Glutamatergic neuron (in vitro differentiated cells): ENCODE measurements at regions not wholly inside any gene's neighbourhood (a gene's known extent, or its start where the extent isn't known, plus 50 kb on each side); places are given as distances from the start of the nearest gene placed in this dataset.
"Not testable (repeated sequence)": the region's sequence is repeated elsewhere in the genome, so short reads cannot be mapped to it uniquely, and the experiment has no call there.

Experiments
- DNase-seq: peaks from one replicate; pipeline ENCODE4 v3.0.0; 2022
- H3K27ac Mint-ChIP-seq: one replicate; pipeline ENCODE4 v1.8.0; 2020; ENCODE audit warnings: mild to moderate bottlenecking, mixed read lengths, inconsistent platforms; ENCODE audit not compliant: unreplicated experiment
- H3K27me3 Mint-ChIP-seq: one replicate; pipeline ENCODE4 v1.8.0; 2020; ENCODE audit warnings: mild to moderate bottlenecking, moderate library complexity, mixed read lengths, inconsistent platforms; ENCODE audit not compliant: unreplicated experiment
- H3K36me3 Mint-ChIP-seq: one replicate; pipeline ENCODE4 v1.8.0; 2020; ENCODE audit warnings: mild to moderate bottlenecking, mixed read lengths, inconsistent platforms; ENCODE audit not compliant: unreplicated experiment
- H3K4me1 Mint-ChIP-seq: one replicate; pipeline ENCODE4 v1.8.0; 2020; ENCODE audit warnings: mild to moderate bottlenecking, low read depth, mixed read lengths, inconsistent platforms; ENCODE audit not compliant: unreplicated experiment
- H3K4me3 Mint-ChIP-seq: one replicate; pipeline ENCODE4 v1.8.0; 2020; ENCODE audit warnings: mild to moderate bottlenecking, mixed read lengths, inconsistent platforms; ENCODE audit not compliant: unreplicated experiment
- H3K9me3 Mint-ChIP-seq: one replicate; pipeline ENCODE4 v1.8.0; 2020; ENCODE audit warnings: mild to moderate bottlenecking, moderate library complexity, mixed read lengths, inconsistent platforms; ENCODE audit not compliant: unreplicated experiment
- TF ChIP-seq, protein P1 (sequence below): fragments of 200-600 bp; sonication (generic); IDR thresholded peaks from one replicate; pipeline ENCODE4 v1.5.0; 2021; ENCODE audit not compliant: partially characterized antibody, unreplicated experiment

DNA sequence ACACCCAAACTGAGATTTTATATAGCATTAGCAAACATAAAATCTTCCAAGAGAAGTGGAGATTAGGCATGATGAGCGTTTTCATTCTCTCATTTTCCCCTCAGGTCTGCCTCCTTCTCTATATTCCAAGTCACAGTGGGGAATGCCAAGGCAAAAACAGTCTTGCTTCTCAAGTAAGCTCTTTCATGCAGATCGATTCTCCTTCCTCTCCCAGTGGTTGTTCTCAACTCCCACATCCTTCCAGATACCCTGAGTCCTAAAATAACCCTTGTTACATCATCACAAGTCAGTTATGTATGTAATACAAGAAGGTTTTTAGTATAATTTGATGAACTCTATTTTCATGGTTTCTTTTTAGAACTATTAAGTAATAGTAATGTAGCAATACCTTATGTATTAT is 150.6 kb downstream of the TXNL1 start:
- TF ChIP-seq, protein P1, sequence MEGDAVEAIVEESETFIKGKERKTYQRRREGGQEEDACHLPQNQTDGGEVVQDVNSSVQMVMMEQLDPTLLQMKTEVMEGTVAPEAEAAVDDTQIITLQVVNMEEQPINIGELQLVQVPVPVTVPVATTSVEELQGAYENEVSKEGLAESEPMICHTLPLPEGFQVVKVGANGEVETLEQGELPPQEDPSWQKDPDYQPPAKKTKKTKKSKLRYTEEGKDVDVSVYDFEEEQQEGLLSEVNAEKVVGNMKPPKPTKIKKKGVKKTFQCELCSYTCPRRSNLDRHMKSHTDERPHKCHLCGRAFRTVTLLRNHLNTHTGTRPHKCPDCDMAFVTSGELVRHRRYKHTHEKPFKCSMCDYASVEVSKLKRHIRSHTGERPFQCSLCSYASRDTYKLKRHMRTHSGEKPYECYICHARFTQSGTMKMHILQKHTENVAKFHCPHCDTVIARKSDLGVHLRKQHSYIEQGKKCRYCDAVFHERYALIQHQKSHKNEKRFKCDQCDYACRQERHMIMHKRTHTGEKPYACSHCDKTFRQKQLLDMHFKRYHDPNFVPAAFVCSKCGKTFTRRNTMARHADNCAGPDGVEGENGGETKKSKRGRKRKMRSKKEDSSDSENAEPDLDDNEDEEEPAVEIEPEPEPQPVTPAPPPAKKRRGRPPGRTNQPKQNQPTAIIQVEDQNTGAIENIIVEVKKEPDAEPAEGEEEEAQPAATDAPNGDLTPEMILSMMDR: no peak
- H3K4me1 Mint-ChIP-seq: no peaks in the 10 kb centered on the region
- no peak for DNase-seq
- no peaks in the 10 kb centered on the region for H3K36me3 Mint-ChIP-seq
- no peak overlapping the region for H3K4me3 Mint-ChIP-seq
- peaks cover 1% of the 10 kb centered on the region for H3K9me3 Mint-ChIP-seq
- H3K27ac Mint-ChIP-seq: no peak overlapping the region
- H3K27me3 Mint-ChIP-seq: no peaks in the 10 kb centered on the region

DNA sequence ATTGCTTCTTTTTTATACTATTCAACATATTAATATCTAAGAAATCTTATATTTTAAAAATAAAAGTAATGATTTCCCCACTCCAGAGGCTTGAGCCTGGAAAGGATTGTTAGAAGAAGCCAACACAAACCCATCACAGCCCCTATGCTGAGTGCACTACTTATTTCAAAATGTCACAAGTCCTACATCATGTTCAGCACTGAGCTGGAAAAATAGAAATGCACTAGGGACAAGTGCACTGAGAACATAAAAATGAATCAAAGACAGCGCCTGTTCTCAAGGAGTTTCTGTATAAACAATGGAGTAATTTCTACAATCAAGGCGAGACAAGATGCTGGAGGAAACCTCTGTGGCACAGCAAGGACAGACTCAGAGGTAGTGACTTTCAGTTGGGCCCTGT is 155.0 kb downstream of the TXNL1 start:
- Mint-ChIP-seq H3K9me3 (no peaks in the 10 kb centered on the region), H3K27me3 (no peaks in the 10 kb centered on the region), H3K4me1 (no peaks in the 10 kb centered on the region)

DNA sequence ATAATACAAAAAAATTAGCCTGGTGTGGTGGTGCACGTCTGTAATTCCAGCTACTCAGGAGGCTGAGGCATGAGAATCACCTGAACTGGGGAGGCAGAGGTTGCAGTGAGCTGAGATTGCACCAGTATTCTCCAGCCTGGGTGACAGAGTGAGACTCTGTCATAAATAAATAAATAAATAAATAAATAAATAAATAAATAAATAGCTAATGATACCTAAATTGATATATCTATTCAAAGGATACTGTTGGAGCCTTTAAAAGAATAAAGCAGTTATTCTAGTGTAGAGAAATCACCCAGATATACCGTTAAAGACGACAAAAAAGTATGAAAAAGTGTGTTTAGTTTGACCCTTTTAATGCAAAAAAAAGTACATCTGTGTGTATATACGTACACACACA is 155.6 kb downstream of the TXNL1 start:
- DNase-seq, H3K27me3 Mint-ChIP-seq, H3K9me3 Mint-ChIP-seq, H3K27ac Mint-ChIP-seq, H3K36me3 Mint-ChIP-seq, H3K4me1 Mint-ChIP-seq, H3K4me3 Mint-ChIP-seq: not testable (repeated sequence)

More for the DNA sequence above, 155.0 kb downstream of the TXNL1 start:
- Mint-ChIP-seq H3K4me3 (no peak overlapping the region), H3K27ac (no peak overlapping the region), H3K36me3 (no peaks in the 10 kb centered on the region)
- no peak for DNase-seq
- TF ChIP-seq, protein P1: no peak

DNA sequence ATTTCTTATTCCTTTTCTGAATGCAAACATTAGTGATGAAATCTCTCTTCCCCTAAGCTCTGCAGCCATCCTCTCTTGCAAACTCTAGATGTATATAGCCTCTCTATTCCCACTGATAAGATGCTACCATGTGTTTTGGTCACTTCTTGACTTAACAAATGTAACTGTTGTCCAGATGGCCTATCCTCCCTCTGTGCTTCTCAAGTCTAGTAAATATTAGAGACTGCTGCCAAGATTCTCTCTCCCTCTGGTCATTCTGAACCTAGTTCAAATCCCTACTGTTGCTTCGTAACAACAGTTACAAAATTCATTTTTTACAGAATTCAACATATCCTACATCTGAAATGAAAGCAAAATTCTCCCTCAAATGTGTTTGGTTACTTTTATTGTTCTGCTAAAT is 156.6 kb downstream of the TXNL1 start:
- DNase-seq: no peak
- Mint-ChIP-seq H3K36me3 (no peaks in the 10 kb centered on the region), H3K27ac (no peak overlapping the region), H3K27me3 (no peaks in the 10 kb centered on the region), H3K4me1 (no peaks in the 10 kb centered on the region), H3K9me3 (no peaks in the 10 kb centered on the region), H3K4me3 (no peak overlapping the region)
- TF ChIP-seq, protein P1: no peak

DNA sequence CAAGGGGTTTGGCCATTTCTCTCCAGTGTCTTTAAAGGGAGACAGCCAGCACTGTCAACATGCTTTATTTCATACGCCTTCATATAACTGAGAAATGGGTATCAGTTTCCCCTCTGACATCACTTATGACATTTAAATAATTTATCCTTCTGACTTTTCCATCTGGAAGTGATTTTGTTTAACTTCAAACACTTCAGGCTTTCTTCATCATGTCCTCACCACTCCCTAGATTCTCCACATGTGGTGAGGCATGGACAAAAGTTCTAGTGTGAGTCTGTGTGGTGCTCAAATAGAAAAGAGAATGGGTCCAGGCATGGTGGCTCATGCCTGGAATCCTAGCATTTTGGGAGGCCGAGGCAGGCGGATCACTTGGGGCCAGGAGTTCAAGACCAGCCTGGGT is 158.6 kb downstream of the TXNL1 start:
- TF ChIP-seq, protein P1: no peak
- Mint-ChIP-seq H3K4me3 (no peak overlapping the region), H3K9me3 (no peaks in the 10 kb centered on the region), H3K4me1 (no peaks in the 10 kb centered on the region), H3K36me3 (no peaks in the 10 kb centered on the region), H3K27me3 (no peaks in the 10 kb centered on the region), H3K27ac (no peak overlapping the region)
- DNase-seq: no peak

DNA sequence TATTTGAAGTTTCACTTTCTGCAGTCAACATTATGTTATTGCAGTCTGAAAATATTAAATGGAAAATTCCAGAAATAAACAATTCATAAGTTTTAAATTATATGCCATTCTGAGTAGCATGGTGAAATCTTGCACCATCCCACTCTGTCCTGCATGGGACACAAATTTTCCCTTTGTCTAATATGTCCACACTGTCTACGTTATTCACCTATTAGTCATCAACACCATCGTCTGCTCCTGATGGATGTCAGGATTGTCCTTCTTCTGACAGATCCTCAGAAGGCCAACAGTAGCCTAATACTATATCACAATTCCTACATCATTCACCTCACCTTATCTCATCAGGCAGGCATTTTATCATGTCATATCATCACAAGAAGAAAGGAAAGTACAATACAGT is 163.1 kb downstream of the TXNL1 start:
- no peak overlapping the region for H3K4me3 Mint-ChIP-seq
- H3K27ac Mint-ChIP-seq: no peak overlapping the region
- H3K4me1 Mint-ChIP-seq: peaks cover 3% of the 10 kb centered on the region
- TF ChIP-seq, protein P1: no peak
- DNase-seq: no peak
- peaks cover 2% of the 10 kb centered on the region for H3K27me3 Mint-ChIP-seq
- H3K36me3 Mint-ChIP-seq: no peaks in the 10 kb centered on the region
- no peaks in the 10 kb centered on the region for H3K9me3 Mint-ChIP-seq
